Spinal cord (tissue), 9 donors: ENCODE measurements at regions not wholly inside any gene's neighbourhood (a gene's known extent, or its start where the extent isn't known, plus 50 kb on each side); places are given as distances from the start of the nearest gene placed in this dataset.
"Not testable (repeated sequence)": the region's sequence is repeated elsewhere in the genome, so short reads cannot be mapped to it uniquely, and the experiment has no call there.

Experiments
- DNase-seq, 6 donors: peaks; one replicate each; pipeline versions ENCODE4 v3.0.0 to v3.0.0-alpha.2; 2013 to 2015; ENCODE audit warnings: low spot score in 6 of 6, low read depth in 4 of 6
- H3K27ac ChIP-seq: one replicate; pipeline ENCODE4 v1.5.1; 2013; ENCODE audit warnings: low read depth, low read length, control low read depth
- H3K27me3 ChIP-seq: one replicate; pipeline ENCODE4 v1.6.1; 2013; ENCODE audit warnings: low read length; ENCODE audit not compliant: control insufficient read depth, insufficient read depth
- H3K36me3 ChIP-seq: one replicate; pipeline ENCODE4 v1.6.1; 2013; ENCODE audit warnings: low read length; ENCODE audit not compliant: control insufficient read depth, insufficient read depth
- H3K4me1 ChIP-seq: one replicate; pipeline ENCODE4 v1.6.1; 2013; ENCODE audit warnings: low read length; ENCODE audit not compliant: control insufficient read depth, insufficient read depth
- H3K4me3 ChIP-seq: one replicate; pipeline ENCODE4 v1.5.1; 2013; ENCODE audit warnings: low read depth, low read length, control low read depth
- H3K9me3 ChIP-seq: one replicate; pipeline ENCODE4 v1.6.1; 2013; ENCODE audit warnings: low read length; ENCODE audit not compliant: control insufficient read depth, insufficient read depth
- WGBS: methylation state at CpG from one replicate; pipeline ENCODE4 v1.1.5; 2013; ENCODE audit warnings: missing lambda C conversion rate; ENCODE audit not compliant: insufficient coverage; 5-methylcytosine and 5-hydroxymethylcytosine counted together
- donor health status: healthy.

DNA sequence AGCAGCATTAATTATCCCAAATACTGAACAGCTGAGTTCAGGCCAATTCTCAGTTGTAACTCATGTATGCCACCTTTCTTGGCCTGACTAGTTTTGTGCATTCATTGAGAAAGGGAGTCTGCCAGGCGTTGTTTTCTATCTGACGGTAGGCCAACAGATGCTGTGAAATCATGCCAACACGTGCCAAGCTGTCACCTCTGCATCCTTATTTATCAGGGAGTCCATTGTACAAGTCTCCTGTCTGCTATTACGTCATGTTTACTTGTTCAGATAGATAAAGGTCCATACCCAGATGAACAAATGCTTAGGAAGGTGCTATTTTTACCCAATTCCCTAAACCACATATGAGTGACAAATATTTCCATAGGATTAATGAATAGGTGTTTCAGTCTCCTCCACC lies 127.2 kb upstream of the CDK6 start:
- Histone ChIP-seq H3K9me3 (no peaks in the 10 kb centered on the region), H3K27me3 (no peaks in the 10 kb centered on the region), H3K36me3 (no peaks in the 10 kb centered on the region), H3K4me3 (no peak overlapping the region), H3K27ac (no peak overlapping the region), H3K4me1 (no peaks in the 10 kb centered on the region)
- DNase-seq = peak in 2 of 6 donors; percentile 46 to 71
- WGBS = 50% methylated on average over 3 of the region's 4 CpGs

DNA sequence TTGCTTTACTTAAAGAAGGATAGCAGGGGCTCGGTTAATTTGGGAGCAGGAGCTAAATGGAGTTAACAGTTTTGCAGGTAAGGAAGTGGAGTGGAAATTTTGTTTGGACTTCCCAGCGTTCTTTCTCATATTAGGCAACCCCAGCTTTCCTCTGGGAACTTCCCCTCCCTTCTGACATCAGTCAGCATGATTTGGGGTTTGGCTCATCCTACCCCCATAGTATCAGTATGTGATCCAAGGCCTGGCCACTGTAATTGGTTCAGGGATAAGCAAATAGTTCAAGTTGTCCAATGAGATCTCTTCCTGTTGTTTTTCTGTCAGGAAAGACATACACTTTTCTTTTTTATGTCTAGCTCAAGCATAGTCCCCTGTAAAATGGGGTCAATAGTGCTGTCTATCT lies 125.6 kb upstream of the CDK6 start:
- no CpG with 5 or more reads among the region's 2 CpGs for WGBS

DNA sequence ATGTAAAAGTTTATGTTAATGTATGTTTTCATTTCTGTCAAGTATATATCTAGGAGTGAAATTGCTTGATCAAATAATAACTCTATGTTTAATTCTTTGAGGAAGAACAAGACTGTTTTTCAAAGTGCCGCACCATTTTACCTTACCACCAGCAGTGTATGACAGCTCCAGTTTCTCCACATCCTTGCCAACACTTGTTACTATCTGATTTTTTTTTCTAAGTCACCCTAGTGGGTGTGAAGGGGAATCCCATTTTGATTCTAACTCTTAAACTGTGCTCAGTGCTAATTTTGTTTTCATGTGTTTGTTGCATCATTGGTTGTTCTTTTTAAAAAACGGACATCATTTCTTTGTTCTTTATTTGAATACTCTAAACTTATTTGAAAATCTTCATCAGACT lies 120.2 kb upstream of the CDK6 start:
- no CpG with 5 or more reads among the region's 2 CpGs for WGBS
- Histone ChIP-seq H3K9me3 (peaks cover 2% of the 10 kb centered on the region), H3K27me3 (no peaks in the 10 kb centered on the region), H3K4me1 (no peaks in the 10 kb centered on the region), H3K36me3 (no peaks in the 10 kb centered on the region), H3K4me3 (no peak overlapping the region), H3K27ac (no peak overlapping the region)
- DNase-seq = no peak

More for the DNA sequence above, 125.6 kb upstream of the CDK6 start:
- Histone ChIP-seq H3K4me3 (no peak overlapping the region), H3K36me3 (no peaks in the 10 kb centered on the region), H3K4me1 (no peaks in the 10 kb centered on the region), H3K27ac (no peak overlapping the region), H3K9me3 (no peaks in the 10 kb centered on the region), H3K27me3 (no peaks in the 10 kb centered on the region)
- DNase-seq = no peak

DNA sequence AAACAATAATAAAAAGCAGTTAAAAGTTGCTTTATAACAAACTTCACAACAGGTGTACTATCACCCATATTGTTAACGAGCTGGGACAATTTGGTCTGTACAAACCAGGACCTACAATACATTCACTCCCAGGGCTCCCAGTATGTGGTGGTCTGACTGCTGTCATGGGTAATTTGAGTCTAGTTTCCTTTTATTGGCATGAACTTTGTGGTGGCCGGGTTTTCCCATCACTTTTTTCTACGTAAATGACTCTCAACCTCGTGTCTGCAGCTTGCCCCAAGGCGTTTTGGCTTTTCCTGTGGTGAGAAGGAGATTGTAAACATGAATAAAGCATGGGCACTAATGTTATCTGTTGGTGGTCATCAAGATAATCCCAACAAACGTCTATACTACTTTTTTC lies 118.7 kb upstream of the CDK6 start:
- no peak for DNase-seq
- H3K27ac ChIP-seq = no peak overlapping the region
- H3K9me3 ChIP-seq = peaks cover 2% of the 10 kb centered on the region
- no CpG with 5 or more reads among the region's 6 CpGs for WGBS
- H3K27me3 ChIP-seq = no peaks in the 10 kb centered on the region
- H3K4me1 ChIP-seq = no peaks in the 10 kb centered on the region
- no peak overlapping the region for H3K4me3 ChIP-seq
- no peaks in the 10 kb centered on the region for H3K36me3 ChIP-seq

DNA sequence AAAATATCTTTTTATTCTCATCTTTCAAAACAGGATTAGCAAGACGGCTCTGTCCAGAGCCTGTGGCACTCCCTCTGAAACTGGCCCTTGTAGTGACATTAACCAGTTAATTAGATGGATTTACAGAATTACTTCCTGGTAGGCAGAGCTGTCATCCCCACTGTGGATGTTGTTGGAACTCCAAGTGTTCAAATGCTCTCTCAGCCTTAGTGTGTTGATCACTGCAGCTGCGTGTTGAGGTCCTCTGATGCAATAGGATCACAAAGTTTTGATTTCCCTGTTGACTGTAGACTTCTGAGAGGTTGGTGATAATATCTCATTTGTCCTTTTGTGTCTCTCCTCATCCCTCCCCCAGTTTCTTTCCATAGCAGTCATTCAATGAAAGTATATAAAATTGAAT lies 117.3 kb upstream of the CDK6 start:
- Histone ChIP-seq H3K4me3 (no peak overlapping the region), H3K27ac (no peak overlapping the region), H3K4me1 (no peaks in the 10 kb centered on the region), H3K27me3 (no peaks in the 10 kb centered on the region), H3K36me3 (no peaks in the 10 kb centered on the region), H3K9me3 (peaks cover 2% of the 10 kb centered on the region)
- no peak for DNase-seq
- WGBS = 80% methylated on average over 1 of the region's 2 CpGs

DNA sequence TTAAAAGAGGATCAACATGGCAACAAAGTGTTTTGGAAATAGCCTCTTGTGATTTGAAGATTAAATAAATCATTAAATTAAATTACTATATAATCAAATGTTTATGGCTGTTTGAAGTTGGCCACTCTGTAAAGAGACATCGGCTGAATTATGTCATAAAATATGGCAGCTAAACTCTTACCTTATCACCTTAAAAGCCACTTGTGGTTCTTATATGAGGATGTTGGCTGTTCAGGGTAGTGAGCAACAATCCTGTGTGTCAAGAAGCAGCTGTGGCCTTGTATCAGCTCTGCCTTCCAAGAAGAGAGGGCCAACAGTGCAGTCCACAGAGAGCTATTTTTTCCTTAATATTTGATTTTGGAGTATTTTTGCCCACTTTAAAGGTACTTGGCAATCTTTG lies 113.4 kb upstream of the CDK6 start:
- Histone ChIP-seq H3K36me3 (no peaks in the 10 kb centered on the region), H3K4me3 (no peak overlapping the region), H3K9me3 (no peaks in the 10 kb centered on the region), H3K4me1 (no peaks in the 10 kb centered on the region), H3K27me3 (no peaks in the 10 kb centered on the region), H3K27ac (no peak overlapping the region)
- no CpG with 5 or more reads among the region's 1 CpG for WGBS
- DNase-seq = no peak

DNA sequence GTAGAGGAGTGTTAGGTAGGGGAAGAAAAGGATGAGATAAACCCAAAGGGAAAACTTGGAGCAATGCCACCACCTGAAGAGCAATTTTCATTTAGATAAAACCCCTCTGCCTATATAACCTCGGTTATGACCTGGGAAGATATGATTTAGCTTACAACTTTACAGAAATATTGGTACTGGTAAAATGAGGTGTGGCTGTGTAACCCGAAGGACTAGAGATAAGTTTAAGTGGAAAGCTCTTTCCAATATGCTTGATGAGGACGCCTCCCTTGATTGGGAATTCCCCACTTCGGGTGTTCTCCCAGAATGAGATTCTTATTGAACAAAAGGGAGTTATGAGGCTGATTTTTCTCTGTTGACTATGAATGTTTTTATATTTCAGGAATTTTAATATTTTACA lies 109.5 kb upstream of the CDK6 start:
- Histone ChIP-seq H3K9me3 (no peaks in the 10 kb centered on the region), H3K27me3 (no peaks in the 10 kb centered on the region), H3K36me3 (no peaks in the 10 kb centered on the region), H3K27ac (no peak overlapping the region), H3K4me1 (no peaks in the 10 kb centered on the region), H3K4me3 (no peak overlapping the region)
- DNase-seq = no peak
- no CpG with 5 or more reads among the region's 4 CpGs for WGBS

DNA sequence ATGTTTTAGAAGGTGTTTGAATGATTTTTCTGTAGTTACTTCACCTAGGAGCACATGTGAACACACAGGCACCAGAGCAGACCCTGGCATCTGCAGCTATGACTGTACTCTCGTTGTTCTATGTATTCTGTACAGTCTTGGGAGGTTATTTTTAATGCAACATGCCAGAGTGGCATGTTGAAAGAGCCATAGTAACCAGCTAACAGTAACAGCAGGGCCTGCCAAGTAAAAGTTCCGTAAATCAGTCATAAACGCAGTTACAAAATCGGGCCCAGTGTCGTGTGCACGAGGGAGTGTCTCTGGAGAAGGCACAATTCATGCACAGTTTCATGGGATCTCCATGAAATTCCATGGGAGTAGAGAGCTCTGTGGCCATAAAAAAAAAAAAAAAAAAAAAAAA lies 108.3 kb upstream of the CDK6 start:
- Histone ChIP-seq H3K27ac (no peak overlapping the region), H3K36me3 (no peaks in the 10 kb centered on the region), H3K9me3 (no peaks in the 10 kb centered on the region), H3K4me3 (no peak overlapping the region), H3K4me1 (no peaks in the 10 kb centered on the region), H3K27me3 (no peaks in the 10 kb centered on the region)
- peak in 3 of 6 donors; percentile 12 to 39 (median 32) for DNase-seq
- 32% methylated on average over 6 of the region's 6 CpGs for WGBS

DNA sequence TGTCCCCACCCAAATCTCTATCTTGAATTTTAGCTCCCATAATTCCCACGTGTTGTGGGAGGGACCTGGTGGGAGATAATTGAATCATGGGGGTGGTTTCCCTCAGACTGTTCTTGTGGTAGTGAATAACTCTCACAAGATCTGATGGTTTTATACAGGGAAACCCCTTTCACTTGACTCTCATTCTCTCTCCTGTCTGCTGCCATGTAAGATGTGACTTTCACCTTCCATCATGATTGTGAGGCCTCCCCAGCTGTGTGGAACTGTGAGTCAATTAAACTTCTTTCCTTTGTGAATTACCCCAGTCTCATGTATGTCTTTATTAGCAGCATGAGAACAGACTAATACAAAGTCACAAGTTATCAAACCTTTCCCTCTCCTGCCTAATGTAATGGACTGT lies 106.3 kb upstream of the CDK6 start:
- not testable (repeated sequence) for H3K36me3 ChIP-seq, DNase-seq, H3K27ac ChIP-seq, H3K4me3 ChIP-seq, H3K27me3 ChIP-seq, H3K4me1 ChIP-seq, H3K9me3 ChIP-seq
- WGBS = no CpG with 5 or more reads among the region's 1 CpG

DNA sequence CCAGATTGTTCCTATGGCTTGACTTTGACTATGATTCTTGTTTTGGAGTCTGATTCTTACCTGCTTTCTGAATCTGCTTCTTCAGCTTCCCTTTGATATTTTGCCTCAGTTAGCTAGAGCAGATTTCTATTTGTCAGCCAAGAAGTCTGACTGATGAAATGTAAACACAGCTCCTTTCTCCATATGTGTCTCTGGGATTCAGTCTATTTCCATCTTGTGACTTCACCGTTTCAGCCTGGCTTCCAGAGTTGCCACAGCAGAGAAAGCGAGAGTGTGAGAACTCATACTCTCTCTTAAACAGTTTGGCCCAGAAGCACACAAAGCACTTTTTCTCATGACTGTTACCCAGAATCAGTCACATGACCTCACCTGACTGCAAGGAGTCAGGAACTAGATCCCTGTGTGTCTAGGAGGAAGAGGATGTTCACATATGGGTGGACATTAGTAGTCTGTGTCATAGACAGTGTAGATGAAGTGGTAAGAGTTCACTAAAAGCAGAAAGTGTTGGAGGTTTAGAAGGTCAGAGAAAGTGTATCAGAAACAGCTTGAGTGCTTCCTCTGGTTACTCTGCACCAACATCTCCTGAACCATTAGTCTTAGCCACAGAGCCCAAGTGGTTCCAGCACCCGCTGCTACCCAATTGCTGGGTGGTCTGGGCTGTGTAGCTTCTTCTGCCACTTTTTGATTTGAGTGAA lies 103.4 kb upstream of the CDK6 start:
- Histone ChIP-seq H3K4me1 (no peaks in the 10 kb centered on the region), H3K27ac (no peak overlapping the region), H3K4me3 (no peak overlapping the region), H3K9me3 (no peaks in the 10 kb centered on the region), H3K27me3 (no peaks in the 10 kb centered on the region), H3K36me3 (no peaks in the 10 kb centered on the region)
- 56% methylated on average over 2 of the region's 3 CpGs for WGBS
- DNase-seq = peak in 1 of 6 donors; percentile 79
